Keratinocyte (primary cell): ENCODE measurements at regions not wholly inside any gene's neighbourhood (a gene's known extent, or its start where the extent isn't known, plus 50 kb on each side); places are given as distances from the start of the nearest gene placed in this dataset.
"Not testable (repeated sequence)": the region's sequence is repeated elsewhere in the genome, so short reads cannot be mapped to it uniquely, and the experiment has no call there.

Source experiments
- DNase-seq: peaks from one replicate; pipeline ENCODE4 v3.0.0-alpha.2; 2011; ENCODE audit warnings: low read depth, missing footprints, low spot score
- FAIRE-seq: peaks from 2 replicates; lab custom pipeline; 2011; peaks lifted over from hg19 to GRCh38; lab: Jason Lieb, UNC
- H2AFZ ChIP-seq: 2 replicates; pipeline ENCODE4 v1.6.0; 2012; ENCODE audit warnings: low read length, control low read depth, inconsistent platforms; ENCODE audit not compliant: control insufficient read depth
- H3K27ac ChIP-seq: 2 replicates; pipeline ENCODE4 v1.5.1; 2011; ENCODE audit warnings: low read length; ENCODE audit not compliant: control insufficient read depth, insufficient read depth
- H3K27me3 ChIP-seq: 3 replicates; pipeline ENCODE4 v1.6.0; 2011; ENCODE audit warnings: low read length; ENCODE audit not compliant: control insufficient read depth, insufficient read depth; ENCODE audit errors: extremely low read depth
- H3K36me3 ChIP-seq, 2 experiments: 2 replicates in 1 of 2; 3 replicates in 1 of 2; pipeline ENCODE4 v1.5.1; 2011; ENCODE audit warnings: low read length in 2 of 2, mild to moderate bottlenecking in 1 of 2; ENCODE audit not compliant: control insufficient read depth in 2 of 2, insufficient read depth in 2 of 2; ENCODE audit errors: extremely low read depth in 1 of 2
- H3K4me1 ChIP-seq: 3 replicates; pipeline ENCODE4 v1.5.1; 2011; ENCODE audit warnings: low read length; ENCODE audit not compliant: control insufficient read depth, insufficient read depth; ENCODE audit errors: extremely low read depth
- H3K4me2 ChIP-seq: 3 replicates; pipeline ENCODE4 v1.6.0; 2011; ENCODE audit warnings: low read depth, low read length; ENCODE audit not compliant: control insufficient read depth, insufficient read depth; ENCODE audit errors: extremely low read depth
- H3K4me3 ChIP-seq, 3 experiments: fragments of 200-600 bp in 1 of 3; sonication (generic) in 1 of 3; 2 replicates in 2 of 3; 3 replicates in 1 of 3; pipeline ENCODE4 v1.5.1; 2011 to 2016; ENCODE audit warnings: low read length in 3 of 3, mild to moderate bottlenecking in 3 of 3, control low read depth in 2 of 3, inconsistent platforms in 1 of 3, low read depth in 1 of 3, mixed read lengths in 1 of 3, mixed run types in 1 of 3, moderate library complexity in 1 of 3; ENCODE audit not compliant: control insufficient read depth in 2 of 3, insufficient read depth in 2 of 3; ENCODE audit errors: extremely low read depth in 1 of 3
- H3K79me2 ChIP-seq: 2 replicates; pipeline ENCODE4 v1.6.0; 2012; ENCODE audit warnings: low read length; ENCODE audit not compliant: control insufficient read depth, insufficient read depth
- H3K9ac ChIP-seq: 3 replicates; pipeline ENCODE4 v1.6.0; 2011; ENCODE audit warnings: low read length; ENCODE audit not compliant: control insufficient read depth, insufficient read depth; ENCODE audit errors: extremely low read depth
- H3K9me1 ChIP-seq: 3 replicates; pipeline ENCODE4 v1.6.0; 2011; ENCODE audit warnings: low read length; ENCODE audit not compliant: control insufficient read depth, insufficient read depth; ENCODE audit errors: extremely low read depth
- H3K9me3 ChIP-seq: 2 replicates; pipeline ENCODE4 v1.5.1; 2012; ENCODE audit warnings: low read depth, low read length; ENCODE audit not compliant: control insufficient read depth
- H4K20me1 ChIP-seq: 3 replicates; pipeline ENCODE4 v1.6.0; 2011; ENCODE audit warnings: low read length; ENCODE audit not compliant: control insufficient read depth, insufficient read depth; ENCODE audit errors: extremely low read depth
- CTCF ChIP-seq, 3 experiments: IDR thresholded peaks in 1 of 3; conservative IDR thresholded peaks in 1 of 3; optimal IDR thresholded peaks in 1 of 3; 2 replicates in 2 of 3; 3 replicates in 1 of 3; pipeline versions ENCODE3 to v1.5.1; 2011; ENCODE audit warnings: low read length in 3 of 3, mild to moderate bottlenecking in 3 of 3, moderate library complexity in 2 of 3, control low read depth in 1 of 3, inconsistent platforms in 1 of 3; ENCODE audit not compliant: insufficient read depth in 2 of 3; ENCODE audit errors: extremely low read depth in 1 of 3
- EZH2 ChIP-seq: IDR thresholded peaks from one replicate; pipeline ENCODE4 v1.6.1; 2012; ENCODE audit warnings: inconsistent platforms, mild to moderate bottlenecking, low read length, moderate library complexity
- dilution Hi-C: fragments of 300-500 bp; cut with MboI; formaldehyde crosslinking; loops from one replicate; pipeline ENCODE4 v1.7.0; 2020; ENCODE audit warnings: low sequenced_read_pairs; ENCODE audit not compliant: extremely low pct_ligation_motif_present

GRCh38 chr17:36846410-36847292 is 90.6 kb upstream of the LHX1 start:
- H3K36me3 ChIP-seq = no peaks in the 10 kb centered on the region
- H3K9ac ChIP-seq = no peak overlapping the region
- no peak overlapping the region for H3K4me2 ChIP-seq
- DNase-seq (no peak), FAIRE-seq (no peak)
- H3K4me1 ChIP-seq = peaks cover 34% of the 10 kb centered on the region
- no peaks in the 10 kb centered on the region for H3K79me2 ChIP-seq
- no peak overlapping the region for H3K27ac ChIP-seq
- no peak overlapping the region for H3K4me3 ChIP-seq
- peaks cover 3% of the 10 kb centered on the region for H3K9me1 ChIP-seq
- dilution Hi-C loops = no loop called here
- H4K20me1 ChIP-seq = no peaks in the 10 kb centered on the region
- no peaks in the 10 kb centered on the region for H3K27me3 ChIP-seq
- H2AFZ ChIP-seq = no peak overlapping the region
- TF ChIP-seq CTCF (optimal IDR thresholded peaks at IDR 0.05 in 1 of 3, IDR thresholded peaks at IDR 0.05 in 1 of 3, conservative IDR thresholded peaks at IDR 0.05 in 1 of 3; ENCODE audit: extremely low read depth in 1 of 3, insufficient read depth in 2 of 3, low read length in 3 of 3) (no peak), EZH2 (no peak)
- H3K9me3 ChIP-seq = no peaks in the 10 kb centered on the region

GRCh38 chr17:36848008-36848902 is 89.0 kb upstream of the LHX1 start:
- FAIRE-seq = no peak
- no peak for DNase-seq

GRCh38 chr17:36849020-36849419 is 88.3 kb upstream of the LHX1 start:
- H2AFZ ChIP-seq, FAIRE-seq, DNase-seq, H4K20me1 ChIP-seq, H3K9ac ChIP-seq, H3K36me3 ChIP-seq, H3K79me2 ChIP-seq, H3K4me3 ChIP-seq, dilution Hi-C loops, H3K27ac ChIP-seq, H3K9me1 ChIP-seq, H3K27me3 ChIP-seq, H3K4me2 ChIP-seq, H3K9me3 ChIP-seq: not testable (repeated sequence)
- peaks cover 42% of the 10 kb centered on the region for H3K4me1 ChIP-seq

More at GRCh38 chr17:36848008-36848902, 89.0 kb upstream of the LHX1 start:
- Histone ChIP-seq H3K79me2 (no peaks in the 10 kb centered on the region), H3K27ac (no peak overlapping the region), H3K36me3 (no peaks in the 10 kb centered on the region), H3K4me3 (no peak overlapping the region), H3K4me1 (peaks cover 39% of the 10 kb centered on the region), H3K27me3 (no peaks in the 10 kb centered on the region), H3K9ac (no peak overlapping the region), H3K9me3 (no peaks in the 10 kb centered on the region), H3K4me2 (no peak overlapping the region), H3K9me1 (peaks cover 3% of the 10 kb centered on the region), H2AFZ (no peak overlapping the region), H4K20me1 (no peaks in the 10 kb centered on the region)
- TF ChIP-seq EZH2 (no peak), CTCF (optimal IDR thresholded peaks at IDR 0.05 in 1 of 3, IDR thresholded peaks at IDR 0.05 in 1 of 3, conservative IDR thresholded peaks at IDR 0.05 in 1 of 3; ENCODE audit: extremely low read depth in 1 of 3, insufficient read depth in 2 of 3, low read length in 3 of 3) (no peak)
- dilution Hi-C loops = no loop called here
